ENCODE measurements at regions not wholly inside any gene's neighbourhood (a gene's known extent, or its start where the extent isn't known, plus 50 kb on each side); places are given as distances from the start of the nearest gene placed in this dataset.
A peak's percentile ranks its signal among the peaks of the same experiment; 100 is the strongest.

DNA sequence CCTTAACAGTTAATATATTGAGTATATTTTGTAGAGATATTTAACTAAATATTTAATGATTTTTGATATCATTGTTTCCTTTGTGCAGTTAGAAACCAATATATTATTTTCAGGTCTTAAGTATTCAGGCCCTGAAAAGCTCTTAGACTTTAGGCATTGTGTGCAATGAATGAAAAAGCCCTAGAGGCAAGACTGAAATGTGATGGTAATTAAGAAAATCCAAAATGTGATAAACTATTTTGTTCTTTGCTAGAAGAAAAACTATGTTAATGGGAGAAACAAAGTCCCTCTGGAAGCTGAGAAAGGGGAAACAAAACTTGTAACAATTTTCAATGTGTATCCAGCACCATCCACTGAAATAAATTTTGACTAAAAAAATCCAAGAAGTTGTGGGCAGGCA lies 54.6 kb upstream of the SSR3 start:
- no peaks in the 10 kb centered on the region for H3K9me3 Mint-ChIP-seq (ENCODE audit: unreplicated experiment)
- TF ChIP-seq, protein P1, sequence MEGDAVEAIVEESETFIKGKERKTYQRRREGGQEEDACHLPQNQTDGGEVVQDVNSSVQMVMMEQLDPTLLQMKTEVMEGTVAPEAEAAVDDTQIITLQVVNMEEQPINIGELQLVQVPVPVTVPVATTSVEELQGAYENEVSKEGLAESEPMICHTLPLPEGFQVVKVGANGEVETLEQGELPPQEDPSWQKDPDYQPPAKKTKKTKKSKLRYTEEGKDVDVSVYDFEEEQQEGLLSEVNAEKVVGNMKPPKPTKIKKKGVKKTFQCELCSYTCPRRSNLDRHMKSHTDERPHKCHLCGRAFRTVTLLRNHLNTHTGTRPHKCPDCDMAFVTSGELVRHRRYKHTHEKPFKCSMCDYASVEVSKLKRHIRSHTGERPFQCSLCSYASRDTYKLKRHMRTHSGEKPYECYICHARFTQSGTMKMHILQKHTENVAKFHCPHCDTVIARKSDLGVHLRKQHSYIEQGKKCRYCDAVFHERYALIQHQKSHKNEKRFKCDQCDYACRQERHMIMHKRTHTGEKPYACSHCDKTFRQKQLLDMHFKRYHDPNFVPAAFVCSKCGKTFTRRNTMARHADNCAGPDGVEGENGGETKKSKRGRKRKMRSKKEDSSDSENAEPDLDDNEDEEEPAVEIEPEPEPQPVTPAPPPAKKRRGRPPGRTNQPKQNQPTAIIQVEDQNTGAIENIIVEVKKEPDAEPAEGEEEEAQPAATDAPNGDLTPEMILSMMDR (IDR thresholded peaks at IDR 0.05; ENCODE audit: unreplicated experiment) = no peak
- H3K27ac Mint-ChIP-seq (ENCODE audit: unreplicated experiment) = no peak overlapping the region
- no peaks in the 10 kb centered on the region for H3K36me3 Mint-ChIP-seq (ENCODE audit: low read depth, unreplicated experiment)
- peaks cover 14% of the 10 kb centered on the region for H3K4me1 Mint-ChIP-seq (ENCODE audit: unreplicated experiment)
- no peak for DNase-seq (ENCODE audit: low spot score)
- H3K4me3 Mint-ChIP-seq (ENCODE audit: unreplicated experiment) = no peak overlapping the region
- H3K27me3 Mint-ChIP-seq (ENCODE audit: unreplicated experiment) = no peaks in the 10 kb centered on the region

DNA sequence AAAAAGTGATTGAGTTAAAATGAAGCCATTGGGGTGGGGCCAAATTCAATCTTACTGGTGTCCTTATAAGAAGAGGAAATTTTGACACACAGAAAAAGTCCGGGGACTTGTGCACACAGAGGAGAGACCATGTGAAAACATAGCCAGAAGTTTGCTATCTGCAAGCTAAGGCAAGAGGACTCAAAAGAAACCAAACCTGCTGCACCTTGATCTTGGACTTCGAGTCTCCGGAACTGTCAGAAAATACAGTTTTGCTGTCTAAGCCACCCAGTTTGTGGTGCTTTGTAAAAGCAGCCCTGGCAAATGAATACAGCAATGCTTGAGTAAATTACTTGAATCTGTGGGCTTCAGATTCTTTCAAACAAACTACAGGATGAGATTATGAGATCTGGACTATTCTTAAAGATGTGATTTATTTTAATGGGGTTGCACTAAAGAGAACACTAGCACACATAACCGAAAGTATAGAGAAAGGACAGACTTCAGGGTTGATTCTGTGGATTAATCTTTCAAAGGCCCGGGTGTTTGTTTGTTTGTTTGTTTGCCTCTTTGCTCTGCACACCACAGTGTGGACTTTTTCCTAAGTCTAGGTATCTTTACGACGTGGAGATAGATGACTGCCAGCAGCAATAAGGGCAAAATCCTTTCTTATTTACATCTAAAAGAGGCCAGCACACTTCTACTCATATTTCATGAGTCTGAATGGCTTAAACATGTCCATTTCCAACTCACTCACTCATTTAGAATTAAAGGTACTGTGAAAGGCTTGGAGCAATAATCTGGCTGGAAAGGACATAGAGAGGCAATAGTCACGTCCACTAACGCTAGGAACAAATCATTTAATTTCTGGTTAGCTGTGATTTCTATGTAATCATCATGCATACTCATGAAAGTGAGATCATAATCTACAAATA lies 53.9 kb upstream of the SSR3 start:
- Mint-ChIP-seq H3K9me3 (ENCODE audit: unreplicated experiment) (no peaks in the 10 kb centered on the region), H3K4me1 (ENCODE audit: unreplicated experiment) (peaks cover 14% of the 10 kb centered on the region), H3K27me3 (ENCODE audit: unreplicated experiment) (no peaks in the 10 kb centered on the region), H3K27ac (ENCODE audit: unreplicated experiment) (no peak overlapping the region), H3K36me3 (ENCODE audit: low read depth, unreplicated experiment) (no peaks in the 10 kb centered on the region), H3K4me3 (ENCODE audit: unreplicated experiment) (no peak overlapping the region)
- TF ChIP-seq, protein P1 (IDR thresholded peaks at IDR 0.05; ENCODE audit: unreplicated experiment) = no peak
- no peak for DNase-seq (ENCODE audit: low spot score)

DNA sequence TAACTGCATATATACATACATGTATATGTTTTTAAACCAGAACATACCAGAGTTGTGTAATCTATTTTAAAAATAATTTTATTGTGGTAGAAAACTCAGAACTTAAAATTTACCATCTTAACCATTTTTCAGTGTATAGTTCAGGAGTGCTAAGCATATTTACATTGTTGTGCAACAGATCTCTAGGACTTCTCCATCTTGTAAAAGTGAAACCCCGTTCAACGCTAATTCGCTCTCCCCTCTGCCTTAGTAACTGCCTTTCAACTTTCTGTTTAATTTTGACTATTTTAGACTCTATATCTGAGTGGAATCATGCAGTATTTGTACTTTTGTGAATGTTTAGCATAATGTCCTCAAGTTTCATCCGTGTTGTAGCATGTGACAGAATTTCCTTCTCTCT lies 51.8 kb upstream of the SSR3 start:
- H3K4me3 Mint-ChIP-seq (ENCODE audit: unreplicated experiment) = no peak overlapping the region
- DNase-seq (ENCODE audit: low spot score) = no peak
- peaks cover 14% of the 10 kb centered on the region for H3K4me1 Mint-ChIP-seq (ENCODE audit: unreplicated experiment)
- TF ChIP-seq, protein P1 (IDR thresholded peaks at IDR 0.05; ENCODE audit: unreplicated experiment) = no peak
- H3K27ac Mint-ChIP-seq (ENCODE audit: unreplicated experiment) = no peak overlapping the region
- H3K36me3 Mint-ChIP-seq (ENCODE audit: low read depth, unreplicated experiment) = no peaks in the 10 kb centered on the region
- no peaks in the 10 kb centered on the region for H3K27me3 Mint-ChIP-seq (ENCODE audit: unreplicated experiment)
- H3K9me3 Mint-ChIP-seq (ENCODE audit: unreplicated experiment) = no peaks in the 10 kb centered on the region

DNA sequence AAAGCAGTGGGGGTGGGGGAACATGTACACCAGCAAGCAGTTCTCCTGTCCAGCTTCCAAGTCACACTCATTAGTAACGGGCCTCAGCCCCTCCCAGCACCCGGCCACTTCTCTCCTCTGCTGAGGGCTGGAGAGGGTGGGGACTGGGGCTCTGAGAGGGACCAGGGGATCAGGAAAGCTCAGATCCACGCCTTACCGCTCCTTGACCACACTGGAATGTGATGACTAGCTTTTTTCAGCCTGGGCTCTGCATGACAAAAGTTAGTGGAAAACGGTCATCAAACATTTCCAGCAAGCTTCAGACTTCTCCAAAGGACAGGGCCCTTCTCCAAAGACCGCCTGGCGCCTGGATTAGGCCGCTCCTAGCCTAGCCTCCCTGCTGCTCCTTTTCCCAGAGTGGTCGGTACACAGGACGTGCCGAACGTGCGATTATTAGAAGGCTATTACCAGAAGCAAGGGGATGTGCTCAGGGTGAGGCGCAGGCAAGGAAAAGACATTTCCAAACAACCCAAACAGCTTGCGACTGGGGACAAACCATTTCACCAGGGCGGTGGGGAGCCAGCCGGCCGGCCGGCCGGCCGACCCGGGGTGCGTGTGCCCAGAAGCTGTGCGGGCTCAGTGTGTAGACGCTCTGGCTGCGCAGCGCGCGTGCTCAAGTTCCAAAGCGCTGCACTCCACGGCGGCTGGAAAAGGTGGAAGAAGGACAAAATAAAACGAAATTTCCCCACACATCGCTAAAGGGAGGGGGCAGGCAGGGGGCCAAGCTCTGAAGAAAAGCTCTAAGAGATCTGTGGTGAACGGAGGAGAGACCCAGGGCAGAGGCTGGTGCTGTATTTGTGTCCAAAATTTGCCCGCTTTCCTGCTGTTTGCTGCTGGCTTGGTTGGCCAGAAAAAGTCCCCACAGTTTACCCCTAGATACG lies 51.0 kb upstream of the SSR3 start:
- DNase-seq (ENCODE audit: low spot score) = peak; percentile 14
- Mint-ChIP-seq H3K27me3 (ENCODE audit: unreplicated experiment) (no peaks in the 10 kb centered on the region), H3K9me3 (ENCODE audit: unreplicated experiment) (no peaks in the 10 kb centered on the region), H3K27ac (ENCODE audit: unreplicated experiment) (peak overlapping the region; percentile 30), H3K4me1 (ENCODE audit: unreplicated experiment) (peaks cover 14% of the 10 kb centered on the region), H3K4me3 (ENCODE audit: unreplicated experiment) (peak overlapping the region; percentile 79), H3K36me3 (ENCODE audit: low read depth, unreplicated experiment) (no peaks in the 10 kb centered on the region)
- TF ChIP-seq, protein P1 (IDR thresholded peaks at IDR 0.05; ENCODE audit: unreplicated experiment) = no peak

Data from endothelial cell (in vitro differentiated cells).